H7 (cell line): ENCODE measurements at regions not wholly inside any gene's neighbourhood (a gene's known extent, or its start where the extent isn't known, plus 50 kb on each side); places are given as distances from the start of the nearest gene placed in this dataset.
"Not testable (repeated sequence)": the region's sequence is repeated elsewhere in the genome, so short reads cannot be mapped to it uniquely, and the experiment has no call there.

Experiments
- DNase-seq: peaks from one replicate; pipeline ENCODE4 v3.0.0; 2012
- H3K27me3 ChIP-seq: 2 replicates; pipeline ENCODE4 v1.6.0; 2011; ENCODE audit warnings: mild to moderate bottlenecking, low read length; ENCODE audit not compliant: control insufficient read depth, insufficient read depth
- H3K36me3 ChIP-seq: replicated peaks from 2 replicates; pipeline ENCODE4 v1.5.1; 2011; ENCODE audit warnings: low read length; ENCODE audit not compliant: control insufficient read depth, insufficient read depth
- H3K4me3 ChIP-seq: 2 replicates; pipeline ENCODE4 v1.5.1; 2011; ENCODE audit warnings: low read depth, mild to moderate bottlenecking, control low read depth, low read length, moderate library complexity; ENCODE audit not compliant: insufficient read depth

GRCh38 chr4:143819029-143819428 is 86.3 kb downstream of the GYPE start:
- Histone ChIP-seq H3K36me3 (no peaks in the 10 kb centered on the region), H3K4me3 (no peak overlapping the region), H3K27me3 (no peaks in the 10 kb centered on the region)
- DNase-seq, result no peak

- H3K36me3 ChIP-seq, H3K4me3 ChIP-seq, DNase-seq, H3K27me3 ChIP-seq: not testable (repeated sequence)
These were observed 87.5 kb downstream of the GYPE start for GRCh38 chr4:143817866-143818265.

- H3K36me3 ChIP-seq, result not testable (repeated sequence)
These were observed 90.0 kb downstream of the GYPE start for GRCh38 chr4:143815375-143815774.

GRCh38 chr4:143813431-143814154 is 91.8 kb downstream of the GYPE start:
- not testable (repeated sequence) for H3K27me3 ChIP-seq, H3K4me3 ChIP-seq, DNase-seq, H3K36me3 ChIP-seq

More at GRCh38 chr4:143815375-143815774, 90.0 kb downstream of the GYPE start:
- not testable (repeated sequence) for H3K4me3 ChIP-seq, H3K27me3 ChIP-seq, DNase-seq

- H3K36me3 ChIP-seq, H3K27me3 ChIP-seq, DNase-seq: not testable (repeated sequence)
These were observed 91.2 kb upstream of the FREM3 start for GRCh38 chr4:143791693-143792092.

GRCh38 chr4:143790425-143790824 is 90.0 kb upstream of the FREM3 start:
- not testable (repeated sequence) for H3K4me3 ChIP-seq, H3K27me3 ChIP-seq, H3K36me3 ChIP-seq, DNase-seq

More at GRCh38 chr4:143791693-143792092, 91.2 kb upstream of the FREM3 start:
- not testable (repeated sequence) for H3K4me3 ChIP-seq

- DNase-seq, H3K36me3 ChIP-seq, H3K4me3 ChIP-seq, H3K27me3 ChIP-seq: not testable (repeated sequence)
These were observed 89.1 kb upstream of the FREM3 start for GRCh38 chr4:143789618-143790017.

GRCh38 chr4:143784567-143784966 is 84.1 kb upstream of the FREM3 start:
- H3K27me3 ChIP-seq, result no peaks in the 10 kb centered on the region
- H3K36me3 ChIP-seq, result no peaks in the 10 kb centered on the region
- no peak for DNase-seq
- H3K4me3 ChIP-seq, result no peak overlapping the region

- DNase-seq, result no peak
- Histone ChIP-seq H3K36me3 (no peaks in the 10 kb centered on the region), H3K27me3 (no peaks in the 10 kb centered on the region), H3K4me3 (no peak overlapping the region)
These were observed 82.0 kb upstream of the FREM3 start for GRCh38 chr4:143782521-143782920.

- DNase-seq, result peak; percentile 6
- no peak overlapping the region for H3K4me3 ChIP-seq
- H3K27me3 ChIP-seq, result no peaks in the 10 kb centered on the region
- no peaks in the 10 kb centered on the region for H3K36me3 ChIP-seq
These were observed 73.8 kb upstream of the FREM3 start for GRCh38 chr4:143773998-143774895.

- no peaks in the 10 kb centered on the region for H3K36me3 ChIP-seq
- no peak overlapping the region for H3K4me3 ChIP-seq
- no peak for DNase-seq
These were observed 70.8 kb upstream of the FREM3 start for GRCh38 chr4:143771269-143771668.

GRCh38 chr4:143768007-143768591 is 67.6 kb upstream of the FREM3 start:
- H3K27me3 ChIP-seq, result no peaks in the 10 kb centered on the region
- DNase-seq, result no peak
- H3K36me3 ChIP-seq, result no peaks in the 10 kb centered on the region
- H3K4me3 ChIP-seq, result no peak overlapping the region

More at GRCh38 chr4:143771269-143771668, 70.8 kb upstream of the FREM3 start:
- no peaks in the 10 kb centered on the region for H3K27me3 ChIP-seq

GRCh38 chr4:143763587-143763986 is 63.1 kb upstream of the FREM3 start:
- no peaks in the 10 kb centered on the region for H3K36me3 ChIP-seq
- H3K27me3 ChIP-seq, result no peaks in the 10 kb centered on the region
- H3K4me3 ChIP-seq, result no peak overlapping the region
- DNase-seq, result no peak

GRCh38 chr4:143762511-143762910 is 62.0 kb upstream of the FREM3 start:
- Histone ChIP-seq H3K36me3 (no peaks in the 10 kb centered on the region), H3K27me3 (no peaks in the 10 kb centered on the region), H3K4me3 (no peak overlapping the region)
- DNase-seq, result no peak
